ENCODE measurements at regions not wholly inside any gene's neighbourhood (a gene's known extent, or its start where the extent isn't known, plus 50 kb on each side); places are given as distances from the start of the nearest gene placed in this dataset.

- intact Hi-C loops (cut with DNase I): no loop called here
- DNase-seq (ENCODE audit: low spot score): no peak
- no peak overlapping the region for H3K4me3 ChIP-seq
- TF ChIP-seq POLR2AphosphoS5 (IDR thresholded peaks at IDR 0.05): no peak
- TF ChIP-seq POLR2A (IDR thresholded peaks at IDR 0.05): no peak
- TF ChIP-seq CTCF (IDR thresholded peaks at IDR 0.05): no peak
- no peaks in the 10 kb centered on the region for H3K4me1 ChIP-seq (replicated peaks)
- no peaks in the 10 kb centered on the region for H3K27me3 ChIP-seq (replicated peaks; ENCODE audit: insufficient read depth)
- WGBS: 79% methylated on average over 4 of the region's 4 CpGs
- H3K36me3 ChIP-seq: no peaks in the 10 kb centered on the region
- H3K27ac ChIP-seq: no peak overlapping the region
- H3K9me3 ChIP-seq: no peaks in the 10 kb centered on the region
These were observed 154.3 kb downstream of the RMST start for GRCh38 chr12:97616946-97617345.

- Histone ChIP-seq H3K4me1 (replicated peaks) (no peaks in the 10 kb centered on the region), H3K36me3 (no peaks in the 10 kb centered on the region), H3K27me3 (replicated peaks; ENCODE audit: insufficient read depth) (no peaks in the 10 kb centered on the region), H3K27ac (no peak overlapping the region), H3K9me3 (no peaks in the 10 kb centered on the region), H3K4me3 (no peak overlapping the region)
- intact Hi-C loops (cut with DNase I): no loop called here
- TF ChIP-seq POLR2AphosphoS5 (IDR thresholded peaks at IDR 0.05) (no peak), CTCF (IDR thresholded peaks at IDR 0.05) (no peak), POLR2A (IDR thresholded peaks at IDR 0.05) (no peak)
- no peak for DNase-seq (ENCODE audit: low spot score)
These were observed 166.4 kb downstream of the RMST start for GRCh38 chr12:97628962-97629361.

- Histone ChIP-seq H3K27me3 (replicated peaks; ENCODE audit: insufficient read depth) (no peaks in the 10 kb centered on the region), H3K9me3 (no peaks in the 10 kb centered on the region), H3K4me1 (replicated peaks) (no peaks in the 10 kb centered on the region), H3K36me3 (no peaks in the 10 kb centered on the region), H3K27ac (no peak overlapping the region), H3K4me3 (no peak overlapping the region)
- DNase-seq (ENCODE audit: low spot score): no peak
- intact Hi-C loops (cut with DNase I): no loop called here
- TF ChIP-seq CTCF (IDR thresholded peaks at IDR 0.05): no peak
These were observed 166.8 kb downstream of the RMST start for GRCh38 chr12:97629382-97629781.

- intact Hi-C loops (cut with DNase I): no loop called here
- no peak for DNase-seq (ENCODE audit: low spot score)
- H3K9me3 ChIP-seq: no peaks in the 10 kb centered on the region
- no peak overlapping the region for H3K4me3 ChIP-seq
- TF ChIP-seq CTCF (IDR thresholded peaks at IDR 0.05): no peak
- no peaks in the 10 kb centered on the region for H3K4me1 ChIP-seq (replicated peaks)
- H3K27ac ChIP-seq: no peak overlapping the region
- 78% methylated on average over 2 of the region's 2 CpGs for WGBS
- no peaks in the 10 kb centered on the region for H3K36me3 ChIP-seq
- H3K27me3 ChIP-seq (replicated peaks; ENCODE audit: insufficient read depth): no peaks in the 10 kb centered on the region
These were observed 167.8 kb downstream of the RMST start for GRCh38 chr12:97630356-97630755.

GRCh38 chr12:97630875-97631274 lies 168.3 kb downstream of the RMST start:
- 25% methylated on average over 4 of the region's 4 CpGs for WGBS

More at GRCh38 chr12:97630875-97631274, 168.3 kb downstream of the RMST start:
- H3K36me3 ChIP-seq: no peaks in the 10 kb centered on the region
- intact Hi-C loops (cut with DNase I): no loop called here
- no peaks in the 10 kb centered on the region for H3K9me3 ChIP-seq
- no peak overlapping the region for H3K27ac ChIP-seq
- DNase-seq (ENCODE audit: low spot score): no peak
- TF ChIP-seq POLR2AphosphoS5 (IDR thresholded peaks at IDR 0.05): no peak
- TF ChIP-seq CTCF (IDR thresholded peaks at IDR 0.05): no peak
- TF ChIP-seq POLR2A (IDR thresholded peaks at IDR 0.05): no peak
- no peak overlapping the region for H3K4me3 ChIP-seq
- H3K4me1 ChIP-seq (replicated peaks): no peaks in the 10 kb centered on the region
- no peaks in the 10 kb centered on the region for H3K27me3 ChIP-seq (replicated peaks; ENCODE audit: insufficient read depth)
